ENCODE measurements at regions not wholly inside any gene's neighbourhood (a gene's known extent, or its start where the extent isn't known, plus 50 kb on each side); places are given as distances from the start of the nearest gene placed in this dataset.

- TF ChIP-seq, protein P1, sequence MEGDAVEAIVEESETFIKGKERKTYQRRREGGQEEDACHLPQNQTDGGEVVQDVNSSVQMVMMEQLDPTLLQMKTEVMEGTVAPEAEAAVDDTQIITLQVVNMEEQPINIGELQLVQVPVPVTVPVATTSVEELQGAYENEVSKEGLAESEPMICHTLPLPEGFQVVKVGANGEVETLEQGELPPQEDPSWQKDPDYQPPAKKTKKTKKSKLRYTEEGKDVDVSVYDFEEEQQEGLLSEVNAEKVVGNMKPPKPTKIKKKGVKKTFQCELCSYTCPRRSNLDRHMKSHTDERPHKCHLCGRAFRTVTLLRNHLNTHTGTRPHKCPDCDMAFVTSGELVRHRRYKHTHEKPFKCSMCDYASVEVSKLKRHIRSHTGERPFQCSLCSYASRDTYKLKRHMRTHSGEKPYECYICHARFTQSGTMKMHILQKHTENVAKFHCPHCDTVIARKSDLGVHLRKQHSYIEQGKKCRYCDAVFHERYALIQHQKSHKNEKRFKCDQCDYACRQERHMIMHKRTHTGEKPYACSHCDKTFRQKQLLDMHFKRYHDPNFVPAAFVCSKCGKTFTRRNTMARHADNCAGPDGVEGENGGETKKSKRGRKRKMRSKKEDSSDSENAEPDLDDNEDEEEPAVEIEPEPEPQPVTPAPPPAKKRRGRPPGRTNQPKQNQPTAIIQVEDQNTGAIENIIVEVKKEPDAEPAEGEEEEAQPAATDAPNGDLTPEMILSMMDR (IDR thresholded peaks at IDR 0.05; ENCODE audit: insufficient read depth, low read length, poor library complexity, severe bottlenecking): no peak
- Histone ChIP-seq H3K27me3 (replicated peaks; ENCODE audit: control insufficient read depth, insufficient read depth, low read length) (no peaks in the 10 kb centered on the region; the same call in 1 of the 2 replicates), H3K4me3 (replicated peaks; ENCODE audit: low read depth, low read length) (no peak overlapping the region), H3K36me3 (ENCODE audit: control insufficient read depth, insufficient read depth, low read length) (no peaks in the 10 kb centered on the region)
- DNase-seq (ENCODE audit: extremely low read depth, insufficient read length): no peak
Measured at GRCh38 chr6:165714907-165715306, 51.9 kb upstream of the PDE10A start.

DNA sequence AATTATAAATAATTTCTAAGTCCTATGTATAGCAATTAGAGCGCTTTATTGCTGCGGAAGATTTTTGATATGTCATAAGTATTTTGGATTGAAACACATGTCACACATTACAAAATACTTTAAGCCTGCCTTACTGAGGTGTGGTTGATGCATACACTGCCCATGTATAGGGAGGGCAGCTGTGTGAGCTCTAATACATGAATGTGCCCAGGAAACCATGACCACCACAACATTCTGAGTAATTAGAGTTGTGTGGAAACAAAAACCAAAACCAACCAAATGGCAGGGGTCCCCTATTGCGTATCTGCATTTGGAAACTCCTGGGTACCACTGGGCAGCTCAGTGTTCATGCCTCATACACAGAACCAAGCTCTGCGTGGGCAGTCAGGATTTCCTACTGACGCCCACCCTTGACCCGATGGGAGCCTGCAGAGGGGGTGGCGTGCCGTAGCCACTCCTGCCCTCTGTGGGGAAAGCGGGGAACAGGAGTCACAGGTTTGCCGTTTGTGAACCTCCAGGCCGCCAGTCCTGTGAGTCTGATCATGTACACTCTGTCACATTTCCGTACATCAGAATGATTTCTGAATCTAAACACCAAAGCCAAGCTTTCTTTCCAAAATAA is 50.9 kb upstream of the PDE10A start:
- Histone ChIP-seq H3K36me3 (ENCODE audit: control insufficient read depth, insufficient read depth, low read length) (no peaks in the 10 kb centered on the region), H3K4me3 (replicated peaks; ENCODE audit: low read depth, low read length) (no peak overlapping the region), H3K27me3 (replicated peaks; ENCODE audit: control insufficient read depth, insufficient read depth, low read length) (no peaks in the 10 kb centered on the region; the same call in 1 of the 2 replicates)
- DNase-seq (ENCODE audit: extremely low read depth, insufficient read length): no peak
- TF ChIP-seq, protein P1 (IDR thresholded peaks at IDR 0.05; ENCODE audit: insufficient read depth, low read length, poor library complexity, severe bottlenecking): no peak
